NT2/D1 (cell line): ENCODE measurements at regions not wholly inside any gene's neighbourhood (a gene's known extent, or its start where the extent isn't known, plus 50 kb on each side); places are given as distances from the start of the nearest gene placed in this dataset.
"Not testable (repeated sequence)": the region's sequence is repeated elsewhere in the genome, so short reads cannot be mapped to it uniquely, and the experiment has no call there.

Experiments
- DNase-seq: peaks from one replicate; pipeline ENCODE4 v3.0.0-alpha.2; 2011; ENCODE audit warnings: low read depth, low spot score
- H3K27me3 ChIP-seq: 2 replicates; pipeline ENCODE4 v1.6.0; 2011; ENCODE audit warnings: mild to moderate bottlenecking; ENCODE audit not compliant: insufficient read length, insufficient read depth
- H3K36me3 ChIP-seq: 2 replicates; pipeline ENCODE4 v1.6.1; 2011; ENCODE audit warnings: mild to moderate bottlenecking, low read length, mixed read lengths; ENCODE audit not compliant: insufficient read depth, insufficient read length
- H3K4me1 ChIP-seq: 2 replicates; pipeline ENCODE4 v1.5.1; 2011; ENCODE audit not compliant: insufficient read depth, insufficient read length
- H3K4me3 ChIP-seq: 2 replicates; pipeline ENCODE4 v1.5.1; 2011; ENCODE audit warnings: low read depth; ENCODE audit not compliant: insufficient read length
- H3K9ac ChIP-seq: 2 replicates; pipeline ENCODE4 v1.6.0; 2011; ENCODE audit warnings: low read depth; ENCODE audit not compliant: insufficient read length
- H3K9me3 ChIP-seq: 2 replicates; pipeline ENCODE4 v1.5.1; 2011; ENCODE audit warnings: mild to moderate bottlenecking, low read length; ENCODE audit not compliant: insufficient read depth
- SUZ12 ChIP-seq: IDR thresholded peaks from 2 replicates; pipeline ENCODE4 v1.6.1; 2011; ENCODE audit not compliant: insufficient read length, insufficient read depth; ENCODE audit errors: extremely low read depth
- YY1 ChIP-seq: IDR thresholded peaks from 2 replicates; pipeline ENCODE4 v1.6.1; 2011; ENCODE audit not compliant: insufficient read length, insufficient read depth
- ZNF274 ChIP-seq: IDR thresholded peaks from 2 replicates; pipeline ENCODE4 v1.6.1; 2011; ENCODE audit warnings: mild to moderate bottlenecking, low read depth, low read length

GRCh38 chr6:9248133-9248532, 812.8 kb upstream of the SLC35B3 start:
- no peaks in the 10 kb centered on the region for H3K9me3 ChIP-seq
- H3K4me1 ChIP-seq = no peaks in the 10 kb centered on the region
- H3K27me3 ChIP-seq = no peaks in the 10 kb centered on the region
- no peak overlapping the region for H3K9ac ChIP-seq
- no peak for TF ChIP-seq SUZ12
- TF ChIP-seq YY1 = no peak
- no peak for TF ChIP-seq ZNF274
- H3K36me3 ChIP-seq = no peaks in the 10 kb centered on the region
- H3K4me3 ChIP-seq = no peak overlapping the region
- no peak for DNase-seq

- TF ChIP-seq ZNF274 (no peak), SUZ12 (no peak), YY1 (no peak)
- no peak for DNase-seq
- H3K9me3 ChIP-seq = no peaks in the 10 kb centered on the region
- no peaks in the 10 kb centered on the region for H3K27me3 ChIP-seq
- no peaks in the 10 kb centered on the region for H3K36me3 ChIP-seq
- no peak overlapping the region for H3K4me3 ChIP-seq
- no peak overlapping the region for H3K9ac ChIP-seq
- no peaks in the 10 kb centered on the region for H3K4me1 ChIP-seq
These were observed 805.5 kb upstream of the SLC35B3 start for GRCh38 chr6:9240861-9241260.

GRCh38 chr6:9236443-9236842, 801.1 kb upstream of the SLC35B3 start:
- H3K4me3 ChIP-seq = no peak overlapping the region
- TF ChIP-seq ZNF274 (no peak), YY1 (no peak), SUZ12 (no peak)
- no peaks in the 10 kb centered on the region for H3K36me3 ChIP-seq
- no peak overlapping the region for H3K9ac ChIP-seq
- no peaks in the 10 kb centered on the region for H3K27me3 ChIP-seq
- no peaks in the 10 kb centered on the region for H3K9me3 ChIP-seq
- no peak for DNase-seq
- H3K4me1 ChIP-seq = no peaks in the 10 kb centered on the region

GRCh38 chr6:9233686-9234085, 798.3 kb upstream of the SLC35B3 start:
- no peak for TF ChIP-seq ZNF274
- no peak for TF ChIP-seq SUZ12
- TF ChIP-seq YY1 = no peak
- no peak overlapping the region for H3K9ac ChIP-seq
- no peaks in the 10 kb centered on the region for H3K4me1 ChIP-seq
- H3K4me3 ChIP-seq = no peak overlapping the region
- no peaks in the 10 kb centered on the region for H3K9me3 ChIP-seq
- H3K36me3 ChIP-seq = no peaks in the 10 kb centered on the region
- H3K27me3 ChIP-seq = no peaks in the 10 kb centered on the region
- DNase-seq = no peak

GRCh38 chr6:9233226-9233625, 797.9 kb upstream of the SLC35B3 start:
- Histone ChIP-seq H3K9me3 (no peaks in the 10 kb centered on the region), H3K9ac (no peak overlapping the region), H3K36me3 (no peaks in the 10 kb centered on the region), H3K27me3 (no peaks in the 10 kb centered on the region), H3K4me1 (no peaks in the 10 kb centered on the region), H3K4me3 (no peak overlapping the region)
- TF ChIP-seq ZNF274 (no peak), SUZ12 (no peak), YY1 (no peak)
- no peak for DNase-seq

GRCh38 chr6:9225441-9225871, 790.1 kb upstream of the SLC35B3 start:
- H3K36me3 ChIP-seq = no peaks in the 10 kb centered on the region
- no peaks in the 10 kb centered on the region for H3K9me3 ChIP-seq
- H3K4me3 ChIP-seq = no peak overlapping the region
- TF ChIP-seq YY1 (no peak), SUZ12 (no peak), ZNF274 (no peak)
- H3K27me3 ChIP-seq = no peaks in the 10 kb centered on the region
- no peak overlapping the region for H3K9ac ChIP-seq
- DNase-seq = no peak
- H3K4me1 ChIP-seq = no peaks in the 10 kb centered on the region

- Histone ChIP-seq H3K36me3 (no peaks in the 10 kb centered on the region), H3K4me1 (no peaks in the 10 kb centered on the region), H3K9ac (no peak overlapping the region), H3K4me3 (no peak overlapping the region), H3K27me3 (no peaks in the 10 kb centered on the region), H3K9me3 (no peaks in the 10 kb centered on the region)
- no peak for TF ChIP-seq SUZ12
- no peak for TF ChIP-seq YY1
- TF ChIP-seq ZNF274 = no peak
- no peak for DNase-seq
These were observed 789.2 kb upstream of the SLC35B3 start for GRCh38 chr6:9224539-9224938.

- DNase-seq, H3K27me3 ChIP-seq, H3K36me3 ChIP-seq, H3K9ac ChIP-seq, H3K4me1 ChIP-seq, H3K4me3 ChIP-seq, H3K9me3 ChIP-seq: not testable (repeated sequence)
These were observed 778.4 kb upstream of the SLC35B3 start for GRCh38 chr6:9213717-9214116.
